ENCODE measurements at regions not wholly inside any gene's neighbourhood (a gene's known extent, or its start where the extent isn't known, plus 50 kb on each side); places are given as distances from the start of the nearest gene placed in this dataset.

GRCh38 chrX:149114874-149115273 is 390.2 kb downstream of the IDS start:
- TF ChIP-seq EZH2 (IDR thresholded peaks at IDR 0.05; ENCODE audit: borderline replicate concordance, insufficient read depth, low read depth, low read length, poor library complexity, severe bottlenecking), result no peak
- TF ChIP-seq, protein P1, sequence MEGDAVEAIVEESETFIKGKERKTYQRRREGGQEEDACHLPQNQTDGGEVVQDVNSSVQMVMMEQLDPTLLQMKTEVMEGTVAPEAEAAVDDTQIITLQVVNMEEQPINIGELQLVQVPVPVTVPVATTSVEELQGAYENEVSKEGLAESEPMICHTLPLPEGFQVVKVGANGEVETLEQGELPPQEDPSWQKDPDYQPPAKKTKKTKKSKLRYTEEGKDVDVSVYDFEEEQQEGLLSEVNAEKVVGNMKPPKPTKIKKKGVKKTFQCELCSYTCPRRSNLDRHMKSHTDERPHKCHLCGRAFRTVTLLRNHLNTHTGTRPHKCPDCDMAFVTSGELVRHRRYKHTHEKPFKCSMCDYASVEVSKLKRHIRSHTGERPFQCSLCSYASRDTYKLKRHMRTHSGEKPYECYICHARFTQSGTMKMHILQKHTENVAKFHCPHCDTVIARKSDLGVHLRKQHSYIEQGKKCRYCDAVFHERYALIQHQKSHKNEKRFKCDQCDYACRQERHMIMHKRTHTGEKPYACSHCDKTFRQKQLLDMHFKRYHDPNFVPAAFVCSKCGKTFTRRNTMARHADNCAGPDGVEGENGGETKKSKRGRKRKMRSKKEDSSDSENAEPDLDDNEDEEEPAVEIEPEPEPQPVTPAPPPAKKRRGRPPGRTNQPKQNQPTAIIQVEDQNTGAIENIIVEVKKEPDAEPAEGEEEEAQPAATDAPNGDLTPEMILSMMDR (IDR thresholded peaks at IDR 0.05), result no peak
